ENCODE measurements at regions not wholly inside any gene's neighbourhood (a gene's known extent, or its start where the extent isn't known, plus 50 kb on each side); places are given as distances from the start of the nearest gene placed in this dataset.

DNA sequence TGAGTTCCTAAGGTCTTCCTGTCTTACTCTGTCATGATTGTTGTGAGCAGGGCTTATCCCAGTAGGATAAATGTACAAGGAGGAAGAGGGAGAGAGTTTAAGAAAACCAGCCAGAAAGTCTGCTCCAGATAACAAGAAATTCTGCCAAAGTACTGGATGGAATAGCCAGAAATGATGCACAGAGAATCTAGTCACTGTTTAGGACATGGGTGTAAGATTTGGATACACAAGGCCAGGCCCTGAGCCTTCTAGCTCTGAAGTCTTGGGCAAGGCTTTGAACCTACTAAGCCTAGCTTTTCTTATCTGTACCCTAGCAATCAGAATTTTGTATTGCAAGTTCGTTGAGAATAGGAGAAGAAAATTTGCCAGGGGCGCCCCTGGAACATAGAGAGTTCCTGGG is 180.4 kb upstream of the ROPN1 start:
- no peak overlapping the region for H3K4me3 Mint-ChIP-seq
- Histone ChIP-seq H3K27me3 (ENCODE audit: control insufficient read depth in 2 of 2, insufficient read depth in 2 of 2, low read length in 2 of 2) (no peaks in the 10 kb centered on the region), H2AFZ (ENCODE audit: insufficient read depth, low read depth, low read length, poor library complexity, severe bottlenecking) (no peak overlapping the region), H3K4me1 (ENCODE audit: control insufficient read depth in 1 of 2, insufficient read depth in 2 of 2, low read length in 2 of 2) (no peaks in the 10 kb centered on the region), H4K20me1 (ENCODE audit: insufficient read depth, low read length) (no peaks in the 10 kb centered on the region), H3K79me2 (ENCODE audit: insufficient read depth, low read length) (no peaks in the 10 kb centered on the region), H3K4me2 (replicated peaks; ENCODE audit: extremely low read depth, low read length, poor library complexity, severe bottlenecking) (no peak overlapping the region), H3K4me3 (replicated peaks in 1 of 3; ENCODE audit: low read depth in 2 of 3, low read length in 3 of 3) (no peak overlapping the region), H3K9ac (ENCODE audit: insufficient read depth, low read length, poor library complexity, severe bottlenecking) (no peak overlapping the region), H3K27ac (ENCODE audit: low read depth in 1 of 2, low read length in 2 of 2) (no peak overlapping the region), H3K36me3 (replicated peaks in 1 of 2; ENCODE audit: control insufficient read depth in 1 of 2, insufficient read depth in 2 of 2, low read length in 2 of 2) (no peaks in the 10 kb centered on the region), H3K9me3 (replicated peaks in 1 of 2; ENCODE audit: control insufficient read depth in 1 of 2, insufficient read depth in 1 of 2, low read length in 2 of 2) (no peaks in the 10 kb centered on the region)
- H3K27me3 Mint-ChIP-seq (ENCODE audit: low read depth in 3 of 3), result peaks cover 0 to 5% (median 2%) of the 10 kb centered on the region in 3 donors
- no peak overlapping the region for H3K27ac Mint-ChIP-seq
- H3K9me3 Mint-ChIP-seq, result peaks cover 0 to 4% (median 0%) of the 10 kb centered on the region in 7 donors
- intact Hi-C loops (cut with micrococcal nuclease), result no loop called here
- no peaks in the 10 kb centered on the region for H3K36me3 Mint-ChIP-seq
- no CpG with 5 or more reads among the region's 2 CpGs for WGBS (ENCODE audit: insufficient coverage)
- TF ChIP-seq, protein P1, sequence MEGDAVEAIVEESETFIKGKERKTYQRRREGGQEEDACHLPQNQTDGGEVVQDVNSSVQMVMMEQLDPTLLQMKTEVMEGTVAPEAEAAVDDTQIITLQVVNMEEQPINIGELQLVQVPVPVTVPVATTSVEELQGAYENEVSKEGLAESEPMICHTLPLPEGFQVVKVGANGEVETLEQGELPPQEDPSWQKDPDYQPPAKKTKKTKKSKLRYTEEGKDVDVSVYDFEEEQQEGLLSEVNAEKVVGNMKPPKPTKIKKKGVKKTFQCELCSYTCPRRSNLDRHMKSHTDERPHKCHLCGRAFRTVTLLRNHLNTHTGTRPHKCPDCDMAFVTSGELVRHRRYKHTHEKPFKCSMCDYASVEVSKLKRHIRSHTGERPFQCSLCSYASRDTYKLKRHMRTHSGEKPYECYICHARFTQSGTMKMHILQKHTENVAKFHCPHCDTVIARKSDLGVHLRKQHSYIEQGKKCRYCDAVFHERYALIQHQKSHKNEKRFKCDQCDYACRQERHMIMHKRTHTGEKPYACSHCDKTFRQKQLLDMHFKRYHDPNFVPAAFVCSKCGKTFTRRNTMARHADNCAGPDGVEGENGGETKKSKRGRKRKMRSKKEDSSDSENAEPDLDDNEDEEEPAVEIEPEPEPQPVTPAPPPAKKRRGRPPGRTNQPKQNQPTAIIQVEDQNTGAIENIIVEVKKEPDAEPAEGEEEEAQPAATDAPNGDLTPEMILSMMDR (IDR thresholded peaks at IDR 0.05), result no peak
- no peaks in the 10 kb centered on the region for H3K4me1 Mint-ChIP-seq
- DNase-seq, result no peak

- Histone ChIP-seq H3K4me3 (replicated peaks in 1 of 3; ENCODE audit: low read depth in 2 of 3, low read length in 3 of 3) (no peak overlapping the region), H3K27me3 (ENCODE audit: control insufficient read depth in 2 of 2, insufficient read depth in 2 of 2, low read length in 2 of 2) (no peaks in the 10 kb centered on the region), H2AFZ (ENCODE audit: insufficient read depth, low read depth, low read length, poor library complexity, severe bottlenecking) (no peak overlapping the region), H3K4me1 (ENCODE audit: control insufficient read depth in 1 of 2, insufficient read depth in 2 of 2, low read length in 2 of 2) (no peaks in the 10 kb centered on the region), H3K36me3 (replicated peaks in 1 of 2; ENCODE audit: control insufficient read depth in 1 of 2, insufficient read depth in 2 of 2, low read length in 2 of 2) (no peaks in the 10 kb centered on the region), H4K20me1 (ENCODE audit: insufficient read depth, low read length) (no peaks in the 10 kb centered on the region), H3K27ac (ENCODE audit: low read depth in 1 of 2, low read length in 2 of 2) (no peak overlapping the region), H3K9ac (ENCODE audit: insufficient read depth, low read length, poor library complexity, severe bottlenecking) (no peak overlapping the region), H3K4me2 (replicated peaks; ENCODE audit: extremely low read depth, low read length, poor library complexity, severe bottlenecking) (no peak overlapping the region), H3K79me2 (ENCODE audit: insufficient read depth, low read length) (no peaks in the 10 kb centered on the region), H3K9me3 (replicated peaks in 1 of 2; ENCODE audit: control insufficient read depth in 1 of 2, insufficient read depth in 1 of 2, low read length in 2 of 2) (no peaks in the 10 kb centered on the region)
- Mint-ChIP-seq H3K4me3 (no peak overlapping the region), H3K27ac (no peak overlapping the region), H3K4me1 (no peaks in the 10 kb centered on the region), H3K36me3 (no peaks in the 10 kb centered on the region), H3K9me3 (peaks cover 0 to 4% (median 0%) of the 10 kb centered on the region in 7 donors), H3K27me3 (ENCODE audit: low read depth in 3 of 3) (peaks cover 0 to 5% (median 2%) of the 10 kb centered on the region in 3 donors)
- intact Hi-C loops (cut with micrococcal nuclease), result no loop called here
- no peak for DNase-seq
- TF ChIP-seq, protein P1 (IDR thresholded peaks at IDR 0.05), result no peak
Observed at GRCh38 chr3:124172816-124173215, 180.9 kb upstream of the ROPN1 start.

Data from CD14-positive monocyte (primary cell).